AG04450 (cell line): ENCODE measurements at regions not wholly inside any gene's neighbourhood (a gene's known extent, or its start where the extent isn't known, plus 50 kb on each side); places are given as distances from the start of the nearest gene placed in this dataset.
"Not testable (repeated sequence)": the region's sequence is repeated elsewhere in the genome, so short reads cannot be mapped to it uniquely, and the experiment has no call there.

Source experiments
- CTCF ChIA-PET: fragments of 300-600, 350-600 bp; formaldehyde crosslinking; extraction: SDS; loops from one replicate; lab custom pipeline; 2022; ENCODE audit warnings: antibody characterized with exemption, inconsistent platforms; lab: Charles Lee
- POLR2A ChIA-PET: fragments of 350-600 bp; formaldehyde crosslinking; extraction: SDS; loops from one replicate; lab custom pipeline; 2021; ENCODE audit warnings: antibody characterized with exemption, inconsistent platforms; lab: Yijun Ruan, JAX
- DNase-seq: peaks from one replicate; pipeline ENCODE4 v3.0.0-alpha.2; 2011; ENCODE audit warnings: low read depth, low spot score
- H3K27ac ChIP-seq: one replicate; pipeline ENCODE4 v1.5.1; 2012; ENCODE audit warnings: low read depth, low read length, control low read depth
- H3K27me3 ChIP-seq: one replicate; pipeline ENCODE4 v1.6.0; 2012; ENCODE audit warnings: low read length; ENCODE audit not compliant: control insufficient read depth, insufficient read depth
- H3K4me3 ChIP-seq: 2 replicates; pipeline ENCODE4 v1.5.1; 2011; ENCODE audit warnings: mild to moderate bottlenecking, low read depth, low read length, control low read depth
- H3K9me3 ChIP-seq: 2 replicates; pipeline ENCODE4 v1.5.1; 2012; ENCODE audit warnings: low read length; ENCODE audit not compliant: control insufficient read depth, insufficient read depth
- TF ChIP-seq, protein P1 (sequence below): IDR thresholded peaks from 2 replicates; pipeline ENCODE4 v1.5.1; 2011; ENCODE audit warnings: low read depth, low read length, control low read depth, inconsistent platforms

DNA sequence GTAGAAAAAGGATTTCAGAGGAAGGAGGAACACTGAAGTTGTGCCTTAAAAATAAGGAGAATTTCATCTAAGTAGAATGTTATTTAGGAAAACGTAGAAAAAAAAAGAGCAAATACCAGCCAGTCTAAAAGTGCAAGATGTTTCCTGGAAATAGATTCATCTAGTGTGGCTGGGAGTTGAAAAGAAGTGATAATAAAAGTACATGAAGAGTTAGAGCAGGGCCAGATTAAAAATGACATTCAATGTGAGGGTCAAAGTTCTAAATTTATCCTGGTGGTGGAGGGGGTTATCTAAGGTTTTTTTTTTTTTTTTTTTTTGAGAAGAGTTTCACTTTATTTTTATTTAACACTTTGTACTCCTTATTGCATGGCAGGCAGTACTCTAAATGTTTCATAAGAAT, 289.3 kb downstream of the MDFIC start:
- ChIA-PET CTCF (interaction anchor here (0.7 kb wide), 2 partner anchors 9 to 516 kb away, joined by 3 to 9 read pairs; no protein-coding TSS in a partner anchor), POLR2A (no interaction called here)
- peaks cover 5% of the 10 kb centered on the region for H3K9me3 ChIP-seq
- no peaks in the 10 kb centered on the region for H3K27me3 ChIP-seq
- no peak for DNase-seq
- no peak overlapping the region for H3K27ac ChIP-seq
- no peak overlapping the region for H3K4me3 ChIP-seq
- TF ChIP-seq, protein P1, sequence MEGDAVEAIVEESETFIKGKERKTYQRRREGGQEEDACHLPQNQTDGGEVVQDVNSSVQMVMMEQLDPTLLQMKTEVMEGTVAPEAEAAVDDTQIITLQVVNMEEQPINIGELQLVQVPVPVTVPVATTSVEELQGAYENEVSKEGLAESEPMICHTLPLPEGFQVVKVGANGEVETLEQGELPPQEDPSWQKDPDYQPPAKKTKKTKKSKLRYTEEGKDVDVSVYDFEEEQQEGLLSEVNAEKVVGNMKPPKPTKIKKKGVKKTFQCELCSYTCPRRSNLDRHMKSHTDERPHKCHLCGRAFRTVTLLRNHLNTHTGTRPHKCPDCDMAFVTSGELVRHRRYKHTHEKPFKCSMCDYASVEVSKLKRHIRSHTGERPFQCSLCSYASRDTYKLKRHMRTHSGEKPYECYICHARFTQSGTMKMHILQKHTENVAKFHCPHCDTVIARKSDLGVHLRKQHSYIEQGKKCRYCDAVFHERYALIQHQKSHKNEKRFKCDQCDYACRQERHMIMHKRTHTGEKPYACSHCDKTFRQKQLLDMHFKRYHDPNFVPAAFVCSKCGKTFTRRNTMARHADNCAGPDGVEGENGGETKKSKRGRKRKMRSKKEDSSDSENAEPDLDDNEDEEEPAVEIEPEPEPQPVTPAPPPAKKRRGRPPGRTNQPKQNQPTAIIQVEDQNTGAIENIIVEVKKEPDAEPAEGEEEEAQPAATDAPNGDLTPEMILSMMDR = no peak

DNA sequence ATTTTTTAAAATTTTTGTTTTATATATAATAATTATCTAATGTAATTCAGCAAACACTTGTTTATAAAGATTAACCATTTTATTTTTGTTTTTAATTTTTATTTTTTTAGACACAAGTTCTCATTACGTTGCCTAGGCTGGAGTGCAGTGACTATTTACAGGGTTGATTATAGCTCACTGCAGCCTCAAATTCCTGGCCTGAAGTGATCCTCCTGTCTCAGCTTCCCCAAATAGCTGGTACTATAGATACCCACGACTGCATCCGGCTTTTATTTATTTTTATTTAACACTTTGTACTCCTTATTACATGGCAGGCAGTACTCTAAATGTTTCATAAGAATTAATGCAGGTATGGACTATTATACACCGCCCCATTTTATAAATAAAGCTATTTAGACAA, 288.7 kb downstream of the MDFIC start:
- no peak for DNase-seq
- H3K9me3 ChIP-seq = peaks cover 7% of the 10 kb centered on the region
- no peak overlapping the region for H3K4me3 ChIP-seq
- ChIA-PET POLR2A (no interaction called here), CTCF (no interaction called here)
- no peaks in the 10 kb centered on the region for H3K27me3 ChIP-seq
- TF ChIP-seq, protein P1 = no peak
- H3K27ac ChIP-seq = no peak overlapping the region

DNA sequence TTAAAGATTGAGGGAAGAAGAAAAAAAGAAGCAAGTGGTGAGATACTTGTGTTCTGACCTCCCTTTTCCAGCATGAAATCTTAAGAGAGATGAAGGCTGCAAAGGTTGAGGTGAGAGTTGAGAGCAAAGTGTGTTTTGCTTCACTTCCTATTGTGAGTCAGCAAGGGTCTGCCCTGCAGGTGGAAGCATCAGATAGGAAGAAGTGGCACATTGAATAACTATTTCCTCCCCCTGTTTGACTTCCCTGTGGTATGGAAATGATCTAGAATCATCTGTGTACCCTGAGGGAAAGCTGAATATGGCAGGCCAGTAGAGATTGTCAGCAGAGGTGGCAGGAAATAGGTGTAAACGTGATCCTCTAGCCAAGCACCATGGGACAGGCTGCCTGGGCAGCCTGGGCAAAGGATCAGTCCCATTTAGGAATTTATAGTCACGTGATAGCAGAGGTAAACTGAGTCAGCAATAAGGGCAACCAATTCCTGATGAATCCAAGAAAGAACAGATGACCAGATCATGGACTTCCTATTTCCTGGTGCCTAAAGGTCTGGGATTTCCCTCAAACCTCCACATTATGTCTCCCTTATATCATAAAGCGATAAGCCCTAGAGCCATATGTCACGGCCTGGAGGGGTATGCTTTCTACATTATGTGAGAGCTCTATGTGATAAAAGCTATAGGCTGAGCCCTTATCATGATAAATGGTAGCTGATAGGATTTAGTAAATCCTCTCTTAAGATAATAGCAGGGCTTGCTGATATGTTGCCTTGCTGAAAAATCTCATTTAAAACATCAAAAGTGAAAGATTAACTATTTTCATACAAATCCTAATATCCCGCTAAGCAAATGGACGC, 287.0 kb downstream of the MDFIC start:
- H3K27ac ChIP-seq = no peak overlapping the region
- no peaks in the 10 kb centered on the region for H3K27me3 ChIP-seq
- TF ChIP-seq, protein P1 = no peak
- ChIA-PET POLR2A (no interaction called here), CTCF (no interaction called here)
- H3K4me3 ChIP-seq = no peak overlapping the region
- DNase-seq = no peak
- H3K9me3 ChIP-seq = peaks cover 7% of the 10 kb centered on the region

DNA sequence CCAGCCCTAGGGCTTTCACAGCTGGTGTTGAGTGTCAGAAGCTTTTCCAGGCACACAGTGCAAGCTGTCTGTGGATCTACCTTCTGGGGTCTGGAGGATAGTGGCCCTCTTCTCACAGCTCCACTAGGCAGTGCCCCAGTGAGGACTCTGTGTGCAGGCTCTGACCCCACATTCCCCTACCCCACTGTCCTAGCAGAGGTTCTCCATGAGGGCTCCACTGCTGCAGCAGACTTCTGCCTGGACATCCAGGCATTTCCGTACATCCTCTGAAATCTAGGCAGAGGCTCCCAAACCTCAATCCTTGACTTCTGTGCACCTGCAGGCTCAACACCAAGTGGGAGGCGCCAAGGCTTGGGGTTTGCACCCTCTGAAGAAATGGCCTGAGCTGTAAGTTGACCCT, 284.5 kb downstream of the MDFIC start:
- H3K4me3 ChIP-seq, DNase-seq, POLR2A ChIA-PET, H3K9me3 ChIP-seq, CTCF ChIA-PET, H3K27ac ChIP-seq, H3K27me3 ChIP-seq: not testable (repeated sequence)

DNA sequence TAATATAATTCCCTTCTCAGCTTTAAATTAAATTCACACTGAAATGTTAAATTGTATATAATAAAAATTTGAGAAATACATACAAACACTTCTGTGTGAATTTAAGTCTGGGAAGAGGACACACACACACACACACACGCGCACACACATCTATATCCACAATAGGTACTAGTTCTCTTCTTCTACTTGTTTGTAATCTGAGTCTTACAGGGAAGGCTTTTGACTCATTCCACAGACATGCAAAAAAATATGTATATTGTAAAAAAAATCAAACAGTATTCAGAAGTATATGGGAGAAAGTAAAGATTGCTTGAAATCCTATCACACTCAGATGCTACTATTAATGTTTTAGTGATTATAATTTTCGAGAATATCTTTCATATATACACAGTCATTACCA, 276.2 kb downstream of the MDFIC start:
- no peak overlapping the region for H3K4me3 ChIP-seq
- DNase-seq = peak; percentile 18
- CTCF ChIA-PET = no interaction called here
- TF ChIP-seq, protein P1 = no peak
- no peak overlapping the region for H3K27ac ChIP-seq
- POLR2A ChIA-PET = no interaction called here
- no peaks in the 10 kb centered on the region for H3K27me3 ChIP-seq
- no peaks in the 10 kb centered on the region for H3K9me3 ChIP-seq
